ENCODE measurements at regions not wholly inside any gene's neighbourhood (a gene's known extent, or its start where the extent isn't known, plus 50 kb on each side); places are given as distances from the start of the nearest gene placed in this dataset.

DNA sequence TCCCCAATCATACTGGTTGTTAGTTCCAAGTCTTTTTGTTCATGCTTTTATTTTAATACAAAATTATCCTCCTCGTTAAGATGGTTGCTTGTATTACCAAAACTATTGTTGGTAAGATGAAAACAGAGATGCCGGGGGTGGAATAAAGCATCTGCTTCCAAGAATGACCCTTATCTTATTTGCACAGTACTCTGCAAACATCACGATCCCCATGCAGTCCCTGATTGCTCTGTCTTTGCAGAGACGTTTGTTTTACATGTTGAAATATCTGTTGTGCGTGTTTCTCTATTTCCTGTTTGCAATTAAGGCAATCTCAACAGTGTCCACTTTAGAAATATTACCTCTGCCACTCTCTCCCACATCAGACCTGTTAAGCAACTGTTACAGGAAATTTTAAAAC lies 141.3 kb upstream of the NCAM2 start:
- no peaks in the 10 kb centered on the region for H3K4me1 ChIP-seq
- no peaks in the 10 kb centered on the region for H3K27me3 ChIP-seq
- no peak for ATAC-seq
- no peak for DNase-seq
- TF ChIP-seq, protein P1, sequence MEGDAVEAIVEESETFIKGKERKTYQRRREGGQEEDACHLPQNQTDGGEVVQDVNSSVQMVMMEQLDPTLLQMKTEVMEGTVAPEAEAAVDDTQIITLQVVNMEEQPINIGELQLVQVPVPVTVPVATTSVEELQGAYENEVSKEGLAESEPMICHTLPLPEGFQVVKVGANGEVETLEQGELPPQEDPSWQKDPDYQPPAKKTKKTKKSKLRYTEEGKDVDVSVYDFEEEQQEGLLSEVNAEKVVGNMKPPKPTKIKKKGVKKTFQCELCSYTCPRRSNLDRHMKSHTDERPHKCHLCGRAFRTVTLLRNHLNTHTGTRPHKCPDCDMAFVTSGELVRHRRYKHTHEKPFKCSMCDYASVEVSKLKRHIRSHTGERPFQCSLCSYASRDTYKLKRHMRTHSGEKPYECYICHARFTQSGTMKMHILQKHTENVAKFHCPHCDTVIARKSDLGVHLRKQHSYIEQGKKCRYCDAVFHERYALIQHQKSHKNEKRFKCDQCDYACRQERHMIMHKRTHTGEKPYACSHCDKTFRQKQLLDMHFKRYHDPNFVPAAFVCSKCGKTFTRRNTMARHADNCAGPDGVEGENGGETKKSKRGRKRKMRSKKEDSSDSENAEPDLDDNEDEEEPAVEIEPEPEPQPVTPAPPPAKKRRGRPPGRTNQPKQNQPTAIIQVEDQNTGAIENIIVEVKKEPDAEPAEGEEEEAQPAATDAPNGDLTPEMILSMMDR (IDR thresholded peaks at IDR 0.05): no peak
- no peak overlapping the region for H3K4me3 ChIP-seq
- WGBS, 2 donors: 30 to 36% methylated on average over 5 of the region's 5 CpGs
- no peaks in the 10 kb centered on the region for H3K36me3 ChIP-seq
- peaks cover 0 to 15% (median 0%) of the 10 kb centered on the region in 11 donors for H3K9me3 ChIP-seq
- intact Hi-C loops (cut with DNase I): no loop called here
- no peak overlapping the region for H3K27ac ChIP-seq

DNA sequence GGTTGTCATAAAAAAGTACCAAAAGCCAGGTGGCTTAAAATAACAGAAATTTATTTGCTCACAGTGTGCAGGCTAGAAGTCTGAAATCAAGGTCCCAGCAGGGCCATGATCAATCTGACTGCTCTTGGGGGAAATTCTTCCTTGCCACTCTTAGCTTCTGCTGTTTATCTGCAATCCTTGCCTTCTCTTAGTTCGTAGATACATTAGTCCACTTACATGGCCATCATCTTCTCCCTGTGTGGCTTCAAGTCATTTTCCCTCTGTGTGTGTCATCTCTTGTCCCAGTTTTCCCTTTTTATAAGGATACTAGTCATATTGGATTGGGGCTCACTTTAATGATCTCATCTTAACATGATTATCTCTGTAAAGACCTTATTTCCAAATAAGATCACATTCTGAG lies 124.0 kb upstream of the NCAM2 start:
- H3K27ac ChIP-seq: no peak overlapping the region
- TF ChIP-seq, protein P1 (IDR thresholded peaks at IDR 0.05): no peak
- no peak for DNase-seq
- no peaks in the 10 kb centered on the region for H3K36me3 ChIP-seq
- ATAC-seq: no peak
- H3K4me1 ChIP-seq: no peaks in the 10 kb centered on the region
- 60 to 62% methylated on average over 1 of the region's 1 CpG for WGBS, 2 donors
- no peak overlapping the region for H3K4me3 ChIP-seq
- H3K9me3 ChIP-seq: no peaks in the 10 kb centered on the region
- intact Hi-C loops (cut with DNase I): no loop called here
- no peaks in the 10 kb centered on the region for H3K27me3 ChIP-seq

DNA sequence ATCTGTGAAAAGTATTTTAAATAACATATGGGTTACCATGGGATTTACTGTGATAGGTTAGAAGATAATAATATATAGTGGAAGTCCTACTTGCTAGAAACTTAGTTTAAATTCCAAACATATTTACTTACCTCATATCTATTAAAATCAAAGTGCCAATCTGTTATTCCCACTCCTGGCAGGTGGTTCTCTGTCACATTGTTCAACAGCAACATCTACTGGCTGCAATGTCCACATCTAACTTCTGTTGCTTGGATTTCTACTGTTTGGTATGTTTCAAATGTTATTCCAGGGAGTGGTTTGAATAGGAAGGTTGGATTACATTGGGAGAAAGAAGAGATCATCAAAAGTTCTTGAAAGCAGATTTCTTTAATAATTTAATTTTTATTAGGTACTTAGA lies 122.5 kb upstream of the NCAM2 start:
- intact Hi-C loops (cut with DNase I): no loop called here
- no peak overlapping the region for H3K27ac ChIP-seq
- H3K36me3 ChIP-seq: no peaks in the 10 kb centered on the region

DNA sequence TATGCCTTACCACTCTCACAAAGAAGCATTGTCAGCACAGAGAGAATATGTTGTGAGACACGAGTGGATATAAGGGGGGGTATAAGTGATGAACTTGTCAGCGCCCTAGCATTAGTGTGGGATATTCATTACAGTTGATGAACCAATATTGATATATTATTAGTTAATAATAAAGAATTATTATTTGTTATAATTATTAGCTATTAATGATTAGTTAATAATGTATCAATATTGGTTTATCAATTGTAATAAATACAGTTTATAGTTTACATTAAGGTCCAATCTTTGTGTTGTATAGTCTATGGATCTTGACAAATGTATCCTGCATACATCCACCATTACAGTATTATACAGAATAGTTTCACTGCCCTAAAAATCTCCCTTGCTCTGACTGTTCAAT lies 120.2 kb upstream of the NCAM2 start:
- WGBS, 2 donors: 74 to 76% methylated on average over 2 of the region's 2 CpGs
- no peak for ATAC-seq
- intact Hi-C loops (cut with DNase I): no loop called here

More for the DNA sequence above, 122.5 kb upstream of the NCAM2 start:
- H3K4me3 ChIP-seq: no peak overlapping the region
- no peaks in the 10 kb centered on the region for H3K9me3 ChIP-seq
- ATAC-seq (no peak), DNase-seq (no peak)
- TF ChIP-seq, protein P1 (IDR thresholded peaks at IDR 0.05): no peak
- H3K4me1 ChIP-seq: no peaks in the 10 kb centered on the region
- no peaks in the 10 kb centered on the region for H3K27me3 ChIP-seq

More for the DNA sequence above, 120.2 kb upstream of the NCAM2 start:
- H3K36me3 ChIP-seq: no peaks in the 10 kb centered on the region
- no peaks in the 10 kb centered on the region for H3K4me1 ChIP-seq
- no peaks in the 10 kb centered on the region for H3K9me3 ChIP-seq
- no peak overlapping the region for H3K4me3 ChIP-seq
- no peak overlapping the region for H3K27ac ChIP-seq
- DNase-seq: no peak
- TF ChIP-seq, protein P1 (IDR thresholded peaks at IDR 0.05): no peak
- no peaks in the 10 kb centered on the region for H3K27me3 ChIP-seq
